H1 (cell line): ENCODE measurements at regions not wholly inside any gene's neighbourhood (a gene's known extent, or its start where the extent isn't known, plus 50 kb on each side); places are given as distances from the start of the nearest gene placed in this dataset. TPM values are rescaled to one million over a fixed set of nuclear protein-coding genes. Genes with fewer than 3 reads are reported as not detected.

Experiments
- small RNA-seq: library from polyadenylated mRNA; stranded (forward); fragments of <200 nt; extraction: miRNeasy Mini kit (QIAGEN cat#:217004); gene quantifications from one replicate; pipeline ENCODE3, GENCODE V24; 2013; ENCODE audit not compliant: insufficient read depth

Small RNAs in the stretch of these regions (small RNA-seq; reads per million reads assigned to genes)
- gene RNU6-1124P (not detected), gene RNU6-630P (not detected), gene Z92545.1 (not detected)
